PC-9 (cell line): ENCODE measurements at regions not wholly inside any gene's neighbourhood (a gene's known extent, or its start where the extent isn't known, plus 50 kb on each side); places are given as distances from the start of the nearest gene placed in this dataset.

Source experiments
- BruUV-seq: library from RNA; stranded (reverse); fragments of 400-500 nt; replicated peaks from 2 replicates; lab custom pipeline; 2021; lab: Mats Ljungman, UMichigan
- CTCF ChIA-PET: fragments of 300-600 bp; sonication (Branson Sonifier 250); formaldehyde crosslinking; loops from one replicate; lab custom pipeline; 2022; ENCODE audit warnings: antibody characterized with exemption; lab: Charles Lee
- POLR2A ChIA-PET: fragments of 300-600 bp; sonication (Branson Sonifier 250); formaldehyde crosslinking; loops from one replicate; lab custom pipeline; 2022; ENCODE audit warnings: antibody characterized with exemption; ENCODE audit not compliant: unreplicated experiment; lab: Charles Lee
- DNase-seq, 2 experiments: peaks; one replicate each; pipeline versions ENCODE4 v3.0.0 to v3.0.0-alpha.2; 2015 to 2022; ENCODE audit warnings: mixed read lengths in 1 of 2
- H2AFZ ChIP-seq: fragments of 200-600 bp; sonication (generic); 2 replicates; pipeline ENCODE4 v1.8.1; 2017; ENCODE audit warnings: antibody characterized with exemption
- H3F3A ChIP-seq: fragments of 200-600 bp; sonication (generic); 2 replicates; pipeline ENCODE4 v1.8.1; 2017; ENCODE audit warnings: antibody characterized with exemption, mild to moderate bottlenecking, low read depth; ENCODE audit not compliant: insufficient read depth
- H3K27ac ChIP-seq: fragments of 200-600 bp; sonication (generic); 2 replicates; pipeline ENCODE4 v1.6.1; 2016; ENCODE audit warnings: mixed run types
- H3K27me3 ChIP-seq: fragments of 200-600 bp; sonication (generic); 2 replicates; pipeline ENCODE4 v1.6.1; 2016; ENCODE audit warnings: low read depth, mixed run types; ENCODE audit not compliant: insufficient read depth
- H3K36me3 ChIP-seq: fragments of 200-600 bp; sonication (generic); 2 replicates; pipeline ENCODE4 v1.6.1; 2016; ENCODE audit warnings: low read depth, mixed run types
- H3K4me1 ChIP-seq: fragments of 200-600 bp; sonication (generic); replicated peaks from 2 replicates; pipeline ENCODE4 v1.6.1; 2016; ENCODE audit warnings: mixed run types; ENCODE audit not compliant: insufficient read depth
- H3K4me2 ChIP-seq: fragments of 200-600 bp; sonication (generic); 2 replicates; pipeline ENCODE4 v1.6.1; 2017; ENCODE audit warnings: mixed run types
- H3K4me3 ChIP-seq: fragments of 200-600 bp; sonication (generic); 2 replicates; pipeline ENCODE4 v1.6.1; 2016; ENCODE audit warnings: mixed run types
- H3K79me2 ChIP-seq: fragments of 200-600 bp; sonication (generic); 2 replicates; pipeline ENCODE4 v1.6.1; 2017; ENCODE audit warnings: low read depth, mixed run types
- H3K9me2 ChIP-seq: fragments of 200-600 bp; sonication (generic); 2 replicates; pipeline ENCODE4 v1.8.1; 2017; ENCODE audit warnings: mild to moderate bottlenecking; ENCODE audit not compliant: insufficient read depth
- H3K9me3 ChIP-seq: fragments of 200-600 bp; sonication (generic); 2 replicates; pipeline ENCODE4 v1.8.1; 2016; ENCODE audit warnings: low read depth; ENCODE audit not compliant: insufficient read depth
- H4K20me1 ChIP-seq: fragments of 200-600 bp; sonication (generic); 2 replicates; pipeline ENCODE4 v1.8.1; 2017; ENCODE audit not compliant: insufficient read depth
- CTCF ChIP-seq: fragments of 200-600 bp; sonication (generic); conservative IDR thresholded peaks from 2 replicates; pipeline ENCODE4 v1.6.1; 2017; ENCODE audit warnings: mixed run types, antibody characterized with exemption, mild to moderate bottlenecking, moderate library complexity
- EZH2 ChIP-seq: fragments of 200-600 bp; sonication (generic); IDR thresholded peaks from 2 replicates; pipeline ENCODE4 v1.8.0; 2017; ENCODE audit warnings: antibody characterized with exemption, low read depth
- intact Hi-C: fragments of 100-400 bp; cut with micrococcal nuclease; formaldehyde crosslinking; loops from one replicate; pipeline ENCODE4 v1.10.0; 2022; ENCODE audit not compliant: unreplicated experiment

- CTCF ChIA-PET, result no interaction called here
Measured at GRCh38 chr13:80787604-80788003, 446.7 kb upstream of the SPRY2 start.

GRCh38 chr13:80783926-80784565, 443.1 kb upstream of the SPRY2 start:
- no peak for DNase-seq
- H3K27ac ChIP-seq, result no peak overlapping the region
- BruUV-seq, result no TSS peak
- H3K9me3 ChIP-seq, result no peaks in the 10 kb centered on the region
- intact Hi-C loops, result no loop called here
- no peaks in the 10 kb centered on the region for H3K9me2 ChIP-seq
- H4K20me1 ChIP-seq, result no peaks in the 10 kb centered on the region
- no peaks in the 10 kb centered on the region for H3K36me3 ChIP-seq
- no peaks in the 10 kb centered on the region for H3K79me2 ChIP-seq
- no peaks in the 10 kb centered on the region for H3K27me3 ChIP-seq
- ChIA-PET POLR2A (interaction anchor here (0.6 kb wide), 1 partner anchor 773 kb away, joined by 3 read pairs; no protein-coding TSS in a partner anchor), CTCF (no interaction called here)
- H3K4me3 ChIP-seq, result no peak overlapping the region
- H3K4me2 ChIP-seq, result no peak overlapping the region
- no peak overlapping the region for H2AFZ ChIP-seq
- H3F3A ChIP-seq, result no peaks in the 10 kb centered on the region
- H3K4me1 ChIP-seq, result no peaks in the 10 kb centered on the region
- TF ChIP-seq CTCF (no peak), EZH2 (no peak)

More at GRCh38 chr13:80787604-80788003, 446.7 kb upstream of the SPRY2 start:
- Histone ChIP-seq H3K4me2 (no peak overlapping the region), H3K4me3 (no peak overlapping the region), H3K79me2 (no peaks in the 10 kb centered on the region), H3F3A (no peaks in the 10 kb centered on the region), H3K9me3 (no peaks in the 10 kb centered on the region), H3K27me3 (no peaks in the 10 kb centered on the region), H3K4me1 (no peaks in the 10 kb centered on the region), H3K27ac (no peak overlapping the region), H3K9me2 (no peaks in the 10 kb centered on the region), H3K36me3 (no peaks in the 10 kb centered on the region), H2AFZ (no peak overlapping the region), H4K20me1 (no peaks in the 10 kb centered on the region)
- DNase-seq, result no peak
- POLR2A ChIA-PET, result no interaction called here
- intact Hi-C loops, result no loop called here
- BruUV-seq, result no TSS peak
- TF ChIP-seq EZH2 (no peak), CTCF (no peak)

GRCh38 chr13:80782441-80782840, 441.5 kb upstream of the SPRY2 start:
- no peak for DNase-seq
- ChIA-PET POLR2A (no interaction called here), CTCF (no interaction called here)
- Histone ChIP-seq H3K27ac (no peak overlapping the region), H3K4me3 (no peak overlapping the region), H3K27me3 (no peaks in the 10 kb centered on the region), H4K20me1 (no peaks in the 10 kb centered on the region), H3K9me3 (no peaks in the 10 kb centered on the region), H3K4me2 (no peak overlapping the region), H3K9me2 (no peaks in the 10 kb centered on the region), H3F3A (no peaks in the 10 kb centered on the region), H3K4me1 (no peaks in the 10 kb centered on the region), H3K36me3 (no peaks in the 10 kb centered on the region), H2AFZ (no peak overlapping the region), H3K79me2 (no peaks in the 10 kb centered on the region)
- TF ChIP-seq CTCF (no peak), EZH2 (no peak)
- BruUV-seq, result no TSS peak
- intact Hi-C loops, result no loop called here
